CD8-positive, alpha-beta memory T cell (primary cell): ENCODE measurements at regions not wholly inside any gene's neighbourhood (a gene's known extent, or its start where the extent isn't known, plus 50 kb on each side); places are given as distances from the start of the nearest gene placed in this dataset.
"Not testable (repeated sequence)": the region's sequence is repeated elsewhere in the genome, so short reads cannot be mapped to it uniquely, and the experiment has no call there.

Source experiments
- CTCF ChIA-PET: fragments of 350-600 bp; sonication (Branson Sonifier 250); formaldehyde crosslinking; loops from one replicate; lab custom pipeline; 2021; ENCODE audit warnings: antibody characterized with exemption; lab: Charles Lee
- POLR2A ChIA-PET: fragments of 350-600 bp; sonication (Branson Sonifier 250); formaldehyde crosslinking; loops from one replicate; lab custom pipeline; 2021; ENCODE audit warnings: antibody characterized with exemption; lab: Charles Lee
- DNase-seq, 5 donors: peaks; one replicate each; pipeline versions ENCODE4 v3.0.0 to v3.0.0-alpha.2; 2020 to 2022; ENCODE audit warnings: mixed read lengths in 1 of 5
- H3K27ac ChIP-seq: one replicate; pipeline ENCODE4 v1.7.0; 2013; ENCODE audit warnings: low read depth, mild to moderate bottlenecking, low read length, moderate library complexity
- H3K27me3 ChIP-seq: 2 replicates; pipeline ENCODE4 v1.7.0; 2013; ENCODE audit warnings: low read length, mild to moderate bottlenecking; ENCODE audit not compliant: insufficient read depth, poor library complexity, severe bottlenecking
- H3K36me3 ChIP-seq: 2 replicates; pipeline ENCODE4 v1.7.0; 2013; ENCODE audit warnings: mild to moderate bottlenecking, low read length, moderate library complexity; ENCODE audit not compliant: insufficient read depth
- H3K4me1 ChIP-seq: 2 replicates; pipeline ENCODE4 v1.7.0; 2013; ENCODE audit warnings: mild to moderate bottlenecking, low read length, moderate library complexity; ENCODE audit not compliant: insufficient read depth
- H3K4me3 ChIP-seq: 2 replicates; pipeline ENCODE4 v1.7.0; 2013; ENCODE audit warnings: mild to moderate bottlenecking, low read length
- H3K9me3 ChIP-seq: 2 replicates; pipeline ENCODE4 v1.7.0; 2013; ENCODE audit warnings: mild to moderate bottlenecking, low read length
- H3K27ac Mint-ChIP-seq, 8 donors: one replicate each; pipeline ENCODE4 v1.8.0; 2020 to 2021; ENCODE audit warnings: mixed read lengths in 8 of 8, mild to moderate bottlenecking in 6 of 8, inconsistent platforms in 3 of 8, moderate library complexity in 3 of 8
- H3K27me3 Mint-ChIP-seq, 2 donors: one replicate each; pipeline ENCODE4 v1.8.0; 2020 to 2021; ENCODE audit warnings: mixed read lengths in 2 of 2, mild to moderate bottlenecking in 1 of 2, moderate library complexity in 1 of 2
- H3K36me3 Mint-ChIP-seq, 3 donors: one replicate each; pipeline ENCODE4 v1.8.0; 2020 to 2021; ENCODE audit warnings: mixed read lengths in 3 of 3, inconsistent platforms in 1 of 3, mild to moderate bottlenecking in 1 of 3
- H3K4me1 Mint-ChIP-seq, 3 donors: one replicate each; pipeline ENCODE4 v1.8.0; 2020 to 2021; ENCODE audit warnings: mixed read lengths in 3 of 3, inconsistent platforms in 1 of 3, mild to moderate bottlenecking in 1 of 3
- H3K4me3 Mint-ChIP-seq, 7 donors: one replicate each; pipeline ENCODE4 v1.8.0; 2020 to 2021; ENCODE audit warnings: mixed read lengths in 7 of 7, mild to moderate bottlenecking in 6 of 7, moderate library complexity in 4 of 7, inconsistent platforms in 2 of 7
- H3K9me3 Mint-ChIP-seq, 5 donors: one replicate each; pipeline ENCODE4 v1.8.0; 2020 to 2022; ENCODE audit warnings: mixed read lengths in 5 of 5, mild to moderate bottlenecking in 3 of 5, moderate library complexity in 2 of 5, inconsistent platforms in 1 of 5

GRCh38 chr3:158950178-158950901, 148.5 kb downstream of the MFSD1 start:
- no peak overlapping the region for H3K27ac ChIP-seq
- H3K27me3 ChIP-seq, result no peaks in the 10 kb centered on the region
- H3K27ac Mint-ChIP-seq, result no peak overlapping the region
- no peak overlapping the region for H3K4me3 Mint-ChIP-seq
- peaks cover 3 to 4% of the 10 kb centered on the region in 2 donors for H3K27me3 Mint-ChIP-seq
- CTCF ChIA-PET, result no interaction called here
- no peaks in the 10 kb centered on the region for H3K36me3 ChIP-seq
- DNase-seq, result no peak
- no peaks in the 10 kb centered on the region for H3K4me1 ChIP-seq
- H3K4me1 Mint-ChIP-seq, result no peaks in the 10 kb centered on the region
- no peak overlapping the region for H3K4me3 ChIP-seq
- POLR2A ChIA-PET, result no interaction called here
- no peaks in the 10 kb centered on the region for H3K9me3 ChIP-seq
- H3K36me3 Mint-ChIP-seq, result no peaks in the 10 kb centered on the region
- peaks cover 0 to 3% (median 0%) of the 10 kb centered on the region in 5 donors for H3K9me3 Mint-ChIP-seq

GRCh38 chr3:158953131-158953530, 151.3 kb downstream of the MFSD1 start:
- Mint-ChIP-seq H3K4me1 (no peaks in the 10 kb centered on the region), H3K4me3 (no peak overlapping the region), H3K36me3 (no peaks in the 10 kb centered on the region), H3K27me3 (peaks cover 4 to 9% of the 10 kb centered on the region in 2 donors), H3K27ac (no peak overlapping the region), H3K9me3 (peaks cover 0 to 5% (median 0%) of the 10 kb centered on the region in 5 donors)
- CTCF ChIA-PET, result no interaction called here
- H3K27ac ChIP-seq, result no peak overlapping the region
- no peak for DNase-seq
- no peaks in the 10 kb centered on the region for H3K36me3 ChIP-seq
- no peak overlapping the region for H3K4me3 ChIP-seq
- no peaks in the 10 kb centered on the region for H3K27me3 ChIP-seq
- no peaks in the 10 kb centered on the region for H3K4me1 ChIP-seq
- H3K9me3 ChIP-seq, result no peaks in the 10 kb centered on the region
- POLR2A ChIA-PET, result no interaction called here

GRCh38 chr3:158954420-158954819, 152.6 kb downstream of the MFSD1 start:
- H3K27ac ChIP-seq, result no peak overlapping the region
- Mint-ChIP-seq H3K4me1 (no peaks in the 10 kb centered on the region), H3K4me3 (no peak overlapping the region), H3K27me3 (peaks cover 4 to 9% of the 10 kb centered on the region in 2 donors), H3K9me3 (peaks cover 0 to 5% (median 2%) of the 10 kb centered on the region in 5 donors), H3K36me3 (no peaks in the 10 kb centered on the region), H3K27ac (no peak overlapping the region)
- no peaks in the 10 kb centered on the region for H3K4me1 ChIP-seq
- H3K36me3 ChIP-seq, result no peaks in the 10 kb centered on the region
- ChIA-PET CTCF (no interaction called here), POLR2A (no interaction called here)
- no peak overlapping the region for H3K4me3 ChIP-seq
- no peak for DNase-seq
- H3K9me3 ChIP-seq, result no peaks in the 10 kb centered on the region
- no peaks in the 10 kb centered on the region for H3K27me3 ChIP-seq

GRCh38 chr3:158957777-158958176, 155.9 kb downstream of the MFSD1 start:
- H3K36me3 Mint-ChIP-seq, H3K4me3 ChIP-seq, H3K27ac Mint-ChIP-seq, H3K9me3 Mint-ChIP-seq, DNase-seq, H3K4me1 Mint-ChIP-seq, H3K27me3 ChIP-seq, H3K27ac ChIP-seq, H3K4me3 Mint-ChIP-seq, POLR2A ChIA-PET, H3K36me3 ChIP-seq, CTCF ChIA-PET, H3K4me1 ChIP-seq, H3K9me3 ChIP-seq, H3K27me3 Mint-ChIP-seq: not testable (repeated sequence)

GRCh38 chr3:158958873-158959272, 157.0 kb downstream of the MFSD1 start:
- no peaks in the 10 kb centered on the region for H3K9me3 ChIP-seq
- no peaks in the 10 kb centered on the region for H3K36me3 Mint-ChIP-seq
- no peak overlapping the region for H3K4me3 Mint-ChIP-seq
- H3K4me1 Mint-ChIP-seq, result no peaks in the 10 kb centered on the region
- peaks cover 5 to 8% of the 10 kb centered on the region in 2 donors for H3K27me3 Mint-ChIP-seq
- no peaks in the 10 kb centered on the region for H3K4me1 ChIP-seq
- H3K27ac Mint-ChIP-seq, result no peak overlapping the region
- ChIA-PET POLR2A (no interaction called here), CTCF (no interaction called here)
- no peaks in the 10 kb centered on the region for H3K36me3 ChIP-seq
- H3K9me3 Mint-ChIP-seq, result peaks cover 2 to 5% (median 3%) of the 10 kb centered on the region in 5 donors
- no peak overlapping the region for H3K4me3 ChIP-seq
- no peaks in the 10 kb centered on the region for H3K27me3 ChIP-seq
- no peak for DNase-seq
- H3K27ac ChIP-seq, result no peak overlapping the region

GRCh38 chr3:158961471-158961870, 159.6 kb downstream of the MFSD1 start:
- Mint-ChIP-seq H3K36me3 (no peaks in the 10 kb centered on the region), H3K4me1 (no peaks in the 10 kb centered on the region), H3K27ac (no peak overlapping the region), H3K4me3 (no peak overlapping the region), H3K27me3 (peaks cover 0 to 5% of the 10 kb centered on the region in 2 donors), H3K9me3 (peaks cover 2 to 6% (median 2%) of the 10 kb centered on the region in 5 donors)
- CTCF ChIA-PET, result no interaction called here
- Histone ChIP-seq H3K4me1 (no peaks in the 10 kb centered on the region), H3K9me3 (no peaks in the 10 kb centered on the region), H3K4me3 (no peak overlapping the region), H3K27ac (no peak overlapping the region), H3K27me3 (no peaks in the 10 kb centered on the region), H3K36me3 (no peaks in the 10 kb centered on the region)
- POLR2A ChIA-PET, result no interaction called here
- DNase-seq, result no peak

GRCh38 chr3:158961911-158962310, 160.1 kb downstream of the MFSD1 start:
- Mint-ChIP-seq H3K36me3 (no peaks in the 10 kb centered on the region), H3K4me1 (no peaks in the 10 kb centered on the region), H3K9me3 (peaks cover 2 to 6% (median 2%) of the 10 kb centered on the region in 5 donors), H3K27ac (no peak overlapping the region), H3K4me3 (no peak overlapping the region), H3K27me3 (peaks cover 0 to 5% of the 10 kb centered on the region in 2 donors)
- Histone ChIP-seq H3K36me3 (no peaks in the 10 kb centered on the region), H3K9me3 (no peaks in the 10 kb centered on the region), H3K4me1 (no peaks in the 10 kb centered on the region), H3K27ac (no peak overlapping the region), H3K4me3 (no peak overlapping the region), H3K27me3 (no peaks in the 10 kb centered on the region)
- DNase-seq, result no peak
- ChIA-PET CTCF (no interaction called here), POLR2A (no interaction called here)

- no peak overlapping the region for H3K27ac Mint-ChIP-seq
- H3K27me3 Mint-ChIP-seq, result peaks cover 0 to 6% of the 10 kb centered on the region in 2 donors
These were observed 168.2 kb downstream of the MFSD1 start for GRCh38 chr3:158970006-158970405.

More at GRCh38 chr3:158970006-158970405, 168.2 kb downstream of the MFSD1 start:
- peaks cover 0 to 2% (median 0%) of the 10 kb centered on the region in 5 donors for H3K9me3 Mint-ChIP-seq
- H3K4me3 Mint-ChIP-seq, result no peak overlapping the region
- no peak overlapping the region for H3K4me3 ChIP-seq
- H3K36me3 Mint-ChIP-seq, result no peaks in the 10 kb centered on the region
- no peaks in the 10 kb centered on the region for H3K4me1 Mint-ChIP-seq
- CTCF ChIA-PET, result interaction anchor here (0.6 to 1.1 kb wide), 2 partner anchors 40 to 42 kb away, joined by 3 read pairs; no protein-coding TSS in a partner anchor
- POLR2A ChIA-PET, result no interaction called here
- H3K27ac ChIP-seq, result no peak overlapping the region
- H3K36me3 ChIP-seq, result no peaks in the 10 kb centered on the region
- no peaks in the 10 kb centered on the region for H3K9me3 ChIP-seq
- no peaks in the 10 kb centered on the region for H3K4me1 ChIP-seq
- no peaks in the 10 kb centered on the region for H3K27me3 ChIP-seq
- no peak for DNase-seq
